Large intestine (tissue), 3 donors: ENCODE measurements at regions not wholly inside any gene's neighbourhood (a gene's known extent, or its start where the extent isn't known, plus 50 kb on each side); places are given as distances from the start of the nearest gene placed in this dataset.

Experiments
- DNase-seq, 2 donors: peaks; one replicate each; pipeline versions ENCODE4 v3.0.0 to v3.0.0-alpha.2; 2013
- H3K27ac ChIP-seq: one replicate; pipeline ENCODE4 v1.5.1; 2013; ENCODE audit warnings: low read length
- H3K27me3 ChIP-seq: 2 replicates; pipeline ENCODE4 v1.6.1; 2013; ENCODE audit warnings: low read length; ENCODE audit not compliant: control insufficient read depth, insufficient read depth
- H3K36me3 ChIP-seq: 2 replicates; pipeline ENCODE4 v1.6.1; 2013; ENCODE audit warnings: low read length; ENCODE audit not compliant: control insufficient read depth, insufficient read depth
- H3K4me1 ChIP-seq: one replicate; pipeline ENCODE4 v1.6.1; 2013; ENCODE audit warnings: low read length; ENCODE audit not compliant: control insufficient read depth, insufficient read depth
- H3K4me3 ChIP-seq: one replicate; pipeline ENCODE4 v1.5.1; 2013; ENCODE audit warnings: low read length
- H3K9me3 ChIP-seq: one replicate; pipeline ENCODE4 v1.6.1; 2013; ENCODE audit warnings: mild to moderate bottlenecking, low read depth, low read length, moderate library complexity; ENCODE audit not compliant: control insufficient read depth
- WGBS: methylation state at CpG from one replicate; pipeline ENCODE4 v1.1.5; 2013; ENCODE audit warnings: low lambda C conversion rate; ENCODE audit not compliant: insufficient coverage; 5-methylcytosine and 5-hydroxymethylcytosine counted together

DNA sequence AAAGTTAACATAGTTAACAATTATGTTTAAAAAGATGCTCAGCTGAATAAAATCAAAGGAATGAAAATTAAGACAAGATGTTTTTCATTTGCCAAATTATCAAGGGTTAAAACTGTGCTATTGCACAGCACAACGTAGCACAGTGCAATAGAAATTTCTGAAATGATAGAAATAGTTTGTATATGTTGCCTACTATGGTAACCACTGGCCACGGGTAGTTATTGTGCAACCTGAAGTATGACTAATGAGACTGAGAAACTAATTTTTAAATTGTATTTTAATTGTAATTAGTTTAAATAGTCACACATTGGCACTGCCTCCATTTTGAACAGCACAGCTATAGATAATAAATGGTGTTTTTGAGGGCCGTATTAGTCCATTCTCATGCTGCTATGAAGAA, 343.1 kb upstream of the FAM241A start:
- no peak for DNase-seq
- H3K27me3 ChIP-seq = no peaks in the 10 kb centered on the region
- no CpG with 5 or more reads among the region's 3 CpGs for WGBS

DNA sequence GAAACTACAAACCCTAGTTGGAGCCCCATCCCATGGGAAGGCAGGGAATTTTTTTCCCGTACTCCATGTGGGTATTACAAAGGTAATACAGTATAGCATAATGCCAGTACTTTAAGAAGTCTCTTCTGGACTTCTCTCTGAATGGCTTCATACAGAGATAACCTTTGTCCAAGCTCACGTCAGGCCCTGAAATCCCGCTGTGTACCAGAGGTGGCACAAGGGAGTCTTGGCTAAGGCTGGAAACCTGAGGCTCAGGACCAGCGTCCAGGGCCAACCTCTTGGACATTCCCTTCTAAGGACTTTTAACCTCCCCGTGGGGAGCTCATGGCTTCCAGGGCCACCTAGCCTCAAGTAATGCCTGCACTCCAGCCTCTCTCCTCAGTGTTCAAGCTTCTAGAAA, 338.9 kb upstream of the FAM241A start:
- no peak overlapping the region for H3K4me3 ChIP-seq
- no peaks in the 10 kb centered on the region for H3K27me3 ChIP-seq
- DNase-seq = peak in 1 of 2 donors; percentile 15
- no CpG with 5 or more reads among the region's 5 CpGs for WGBS
- H3K36me3 ChIP-seq = no peaks in the 10 kb centered on the region
- H3K27ac ChIP-seq = no peak overlapping the region
- no peaks in the 10 kb centered on the region for H3K4me1 ChIP-seq
- H3K9me3 ChIP-seq = no peaks in the 10 kb centered on the region

More for the DNA sequence above, 343.1 kb upstream of the FAM241A start:
- H3K27ac ChIP-seq = no peak overlapping the region
- no peaks in the 10 kb centered on the region for H3K36me3 ChIP-seq
- no peak overlapping the region for H3K4me3 ChIP-seq
- H3K4me1 ChIP-seq = peaks cover 9% of the 10 kb centered on the region
- no peaks in the 10 kb centered on the region for H3K9me3 ChIP-seq

- DNase-seq = no peak
- Histone ChIP-seq H3K27ac (no peak overlapping the region), H3K4me1 (no peaks in the 10 kb centered on the region), H3K36me3 (no peaks in the 10 kb centered on the region), H3K4me3 (no peak overlapping the region), H3K9me3 (no peaks in the 10 kb centered on the region), H3K27me3 (no peaks in the 10 kb centered on the region)
- no CpG with 5 or more reads among the region's 5 CpGs for WGBS
Measured at GRCh38 chr4:111807576-111807975, 337.7 kb upstream of the FAM241A start.

GRCh38 chr4:111808174-111808573, 337.1 kb upstream of the FAM241A start:
- Histone ChIP-seq H3K27me3 (no peaks in the 10 kb centered on the region), H3K4me1 (no peaks in the 10 kb centered on the region), H3K9me3 (no peaks in the 10 kb centered on the region), H3K4me3 (no peak overlapping the region), H3K27ac (no peak overlapping the region), H3K36me3 (no peaks in the 10 kb centered on the region)
- no peak for DNase-seq
- WGBS = 50% methylated on average over 2 of the region's 2 CpGs

DNA sequence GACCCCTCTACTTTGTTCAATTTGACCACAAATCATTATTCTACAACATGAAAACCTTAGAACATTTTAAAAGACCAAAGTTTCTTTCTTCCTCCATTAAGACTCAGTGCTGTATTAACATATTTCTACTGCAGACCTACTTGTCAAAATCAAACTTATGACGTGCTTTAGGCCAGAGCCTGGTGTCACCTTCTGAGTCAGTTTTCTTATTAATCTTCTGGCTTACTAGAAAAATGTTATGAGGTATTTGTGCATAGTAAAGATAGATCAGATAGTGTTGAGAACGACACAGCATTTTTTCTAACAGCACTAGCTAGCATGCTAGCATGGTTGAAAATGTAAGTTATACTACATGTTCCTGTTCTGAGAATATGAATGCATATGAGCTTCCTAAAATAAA, 333.6 kb upstream of the FAM241A start:
- Histone ChIP-seq H3K4me3 (no peak overlapping the region), H3K27ac (no peak overlapping the region), H3K4me1 (no peaks in the 10 kb centered on the region), H3K27me3 (no peaks in the 10 kb centered on the region), H3K36me3 (no peaks in the 10 kb centered on the region), H3K9me3 (peaks cover 2% of the 10 kb centered on the region)
- WGBS = no CpG with 5 or more reads among the region's 2 CpGs
- no peak for DNase-seq

DNA sequence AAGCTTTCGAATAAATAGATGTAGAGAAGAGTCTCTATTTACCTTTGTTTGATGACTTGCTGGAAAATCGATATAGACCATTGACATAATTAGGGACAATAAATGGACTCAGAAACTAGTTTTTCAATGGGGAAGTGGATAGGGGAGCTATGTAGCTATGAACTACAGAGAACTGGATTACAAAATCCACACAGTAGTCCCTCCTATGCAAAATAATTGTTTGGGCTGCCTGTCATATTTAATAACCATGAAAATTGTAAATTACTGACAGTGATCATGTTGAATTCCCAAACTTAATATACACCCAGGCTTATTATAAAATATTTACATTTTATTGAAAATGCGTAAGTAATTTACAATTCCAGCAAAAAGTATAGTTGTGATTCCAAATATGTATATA, 333.1 kb upstream of the FAM241A start:
- DNase-seq = no peak
- 70% methylated on average over 2 of the region's 3 CpGs for WGBS
- Histone ChIP-seq H3K4me3 (no peak overlapping the region), H3K36me3 (no peaks in the 10 kb centered on the region), H3K27me3 (no peaks in the 10 kb centered on the region), H3K9me3 (peaks cover 3% of the 10 kb centered on the region), H3K4me1 (no peaks in the 10 kb centered on the region), H3K27ac (no peak overlapping the region)

DNA sequence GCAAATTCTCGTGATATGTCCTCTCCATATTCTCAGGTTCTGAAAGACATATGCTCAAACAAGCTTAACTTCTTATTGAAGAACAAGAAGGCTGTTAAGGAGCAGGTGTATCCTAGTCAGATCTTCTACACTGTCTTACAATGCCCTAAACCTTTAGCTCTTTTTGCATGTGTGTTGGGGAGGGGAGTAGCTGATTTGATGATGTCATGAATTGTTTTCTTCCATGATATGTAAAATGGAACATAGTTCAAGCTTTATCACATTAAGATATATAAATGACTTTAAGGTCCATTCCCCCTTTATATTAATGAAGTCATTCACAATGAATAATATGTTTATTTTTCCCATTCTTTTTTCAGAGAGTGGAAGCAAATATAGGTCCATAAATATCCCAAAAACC, 332.5 kb upstream of the FAM241A start:
- Histone ChIP-seq H3K9me3 (peaks cover 3% of the 10 kb centered on the region), H3K27ac (no peak overlapping the region), H3K36me3 (no peaks in the 10 kb centered on the region), H3K4me3 (no peak overlapping the region), H3K27me3 (no peaks in the 10 kb centered on the region), H3K4me1 (no peaks in the 10 kb centered on the region)
- DNase-seq = no peak
- WGBS = no CpG with 5 or more reads among the region's 1 CpG

- no peaks in the 10 kb centered on the region for H3K27me3 ChIP-seq
- H3K4me1 ChIP-seq = no peaks in the 10 kb centered on the region
- no peaks in the 10 kb centered on the region for H3K36me3 ChIP-seq
- H3K27ac ChIP-seq = no peak overlapping the region
- no peak overlapping the region for H3K4me3 ChIP-seq
- no peak for DNase-seq
- peaks cover 3% of the 10 kb centered on the region for H3K9me3 ChIP-seq
- no CpG with 5 or more reads among the region's 3 CpGs for WGBS
Measured at GRCh38 chr4:111813555-111814140, 331.6 kb upstream of the FAM241A start.

DNA sequence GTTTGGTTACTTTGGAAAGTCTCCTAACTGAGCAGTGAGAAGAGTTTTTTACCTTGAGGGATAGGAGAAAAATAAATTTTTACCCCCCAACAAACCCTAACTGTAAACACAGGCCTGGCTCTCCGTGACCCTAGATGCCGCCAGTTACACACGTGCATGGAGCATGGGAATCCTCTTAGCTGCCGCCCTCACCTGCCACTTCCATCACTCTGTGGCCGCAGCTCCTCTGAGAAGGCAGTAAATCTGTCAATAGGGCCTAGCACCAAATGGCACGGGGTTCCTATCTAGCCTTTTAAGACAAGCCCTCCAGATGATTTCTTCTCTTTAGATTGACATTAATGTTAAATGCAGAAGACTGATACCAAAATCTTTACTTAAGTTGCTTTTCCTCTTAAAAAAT, 330.3 kb upstream of the FAM241A start:
- H3K27me3 ChIP-seq = no peaks in the 10 kb centered on the region
- H3K4me3 ChIP-seq = no peak overlapping the region
- peaks cover 3% of the 10 kb centered on the region for H3K9me3 ChIP-seq
- DNase-seq = no peak
- no peak overlapping the region for H3K27ac ChIP-seq
- no peaks in the 10 kb centered on the region for H3K36me3 ChIP-seq
- no CpG with 5 or more reads among the region's 6 CpGs for WGBS
- H3K4me1 ChIP-seq = no peaks in the 10 kb centered on the region

- DNase-seq = no peak
- Histone ChIP-seq H3K36me3 (no peaks in the 10 kb centered on the region), H3K4me1 (no peaks in the 10 kb centered on the region), H3K27ac (no peak overlapping the region), H3K27me3 (no peaks in the 10 kb centered on the region), H3K9me3 (peaks cover 3% of the 10 kb centered on the region), H3K4me3 (no peak overlapping the region)
Measured at GRCh38 chr4:111821342-111821741, 323.9 kb upstream of the FAM241A start.

DNA sequence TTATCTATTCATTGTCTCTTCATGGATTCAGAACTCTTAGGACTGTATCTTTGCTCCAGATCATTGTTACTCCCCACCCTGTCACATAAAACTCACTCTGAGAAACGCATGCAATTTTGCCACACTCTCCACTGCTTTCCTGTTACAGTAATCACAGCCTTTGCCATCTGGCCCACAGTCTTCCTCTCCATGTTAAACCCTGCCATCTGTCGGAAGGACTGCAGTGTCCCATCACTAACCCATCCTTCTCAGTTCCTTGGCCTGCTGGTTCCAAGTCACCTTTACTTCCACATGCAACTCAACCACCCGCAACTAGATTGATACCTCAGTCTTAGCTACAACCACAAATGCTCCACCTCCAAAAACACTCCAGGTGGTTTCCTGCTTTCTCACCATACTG, 308.7 kb upstream of the FAM241A start:
- H3K9me3 ChIP-seq = no peaks in the 10 kb centered on the region

More for the DNA sequence above, 308.7 kb upstream of the FAM241A start:
- H3K4me3 ChIP-seq = no peak overlapping the region
- H3K27me3 ChIP-seq = no peaks in the 10 kb centered on the region
- 80% methylated on average over 1 of the region's 3 CpGs for WGBS
- H3K27ac ChIP-seq = no peak overlapping the region
- no peaks in the 10 kb centered on the region for H3K36me3 ChIP-seq
- no peaks in the 10 kb centered on the region for H3K4me1 ChIP-seq
- no peak for DNase-seq
